Duodenal mucosa (tissue), 2 donors: ENCODE measurements at regions not wholly inside any gene's neighbourhood (a gene's known extent, or its start where the extent isn't known, plus 50 kb on each side); places are given as distances from the start of the nearest gene placed in this dataset.

Experiments
- H3K27ac ChIP-seq: one replicate; pipeline ENCODE4 v1.7.0; 2013; ENCODE audit warnings: low read depth, low read length
- H3K27me3 ChIP-seq, 2 donors: one replicate each; pipeline ENCODE4 v1.7.0; 2013; ENCODE audit warnings: low read length in 2 of 2, control low read depth in 1 of 2; ENCODE audit not compliant: insufficient read depth in 2 of 2, control insufficient read depth in 1 of 2
- H3K36me3 ChIP-seq, 2 donors: one replicate each; pipeline ENCODE4 v1.7.0; 2013; ENCODE audit warnings: low read length in 2 of 2, control low read depth in 1 of 2; ENCODE audit not compliant: insufficient read depth in 2 of 2, control insufficient read depth in 1 of 2
- H3K4me1 ChIP-seq, 2 donors: one replicate each; pipeline ENCODE4 v1.7.0; 2013; ENCODE audit warnings: low read length in 2 of 2, control low read depth in 1 of 2; ENCODE audit not compliant: insufficient read depth in 2 of 2, control insufficient read depth in 1 of 2
- H3K4me3 ChIP-seq, 2 donors: one replicate each; pipeline ENCODE4 v1.7.0; 2013; ENCODE audit warnings: low read length in 2 of 2, low read depth in 1 of 2
- H3K9ac ChIP-seq, 2 donors: one replicate each; pipeline ENCODE4 v1.7.0; 2013; ENCODE audit warnings: low read length in 2 of 2, low read depth in 1 of 2
- H3K9me3 ChIP-seq, 2 donors: one replicate each; pipeline ENCODE4 v1.7.0; 2013; ENCODE audit warnings: low read length in 2 of 2, control low read depth in 1 of 2; ENCODE audit not compliant: control insufficient read depth in 1 of 2

GRCh38 chr15:38614621-38615020 lies 50.0 kb upstream of the RASGRP1 start:
- Histone ChIP-seq H3K4me3 (no peak overlapping the region), H3K27me3 (no peaks in the 10 kb centered on the region), H3K4me1 (no peaks in the 10 kb centered on the region), H3K27ac (no peak overlapping the region), H3K9ac (no peak overlapping the region), H3K9me3 (no peaks in the 10 kb centered on the region), H3K36me3 (no peaks in the 10 kb centered on the region)

- Histone ChIP-seq H3K36me3 (no peaks in the 10 kb centered on the region), H3K4me1 (peaks cover 6 to 9% of the 10 kb centered on the region in 2 donors), H3K9me3 (no peaks in the 10 kb centered on the region)
These were observed 53.2 kb upstream of the RASGRP1 start for GRCh38 chr15:38617831-38618230.

DNA sequence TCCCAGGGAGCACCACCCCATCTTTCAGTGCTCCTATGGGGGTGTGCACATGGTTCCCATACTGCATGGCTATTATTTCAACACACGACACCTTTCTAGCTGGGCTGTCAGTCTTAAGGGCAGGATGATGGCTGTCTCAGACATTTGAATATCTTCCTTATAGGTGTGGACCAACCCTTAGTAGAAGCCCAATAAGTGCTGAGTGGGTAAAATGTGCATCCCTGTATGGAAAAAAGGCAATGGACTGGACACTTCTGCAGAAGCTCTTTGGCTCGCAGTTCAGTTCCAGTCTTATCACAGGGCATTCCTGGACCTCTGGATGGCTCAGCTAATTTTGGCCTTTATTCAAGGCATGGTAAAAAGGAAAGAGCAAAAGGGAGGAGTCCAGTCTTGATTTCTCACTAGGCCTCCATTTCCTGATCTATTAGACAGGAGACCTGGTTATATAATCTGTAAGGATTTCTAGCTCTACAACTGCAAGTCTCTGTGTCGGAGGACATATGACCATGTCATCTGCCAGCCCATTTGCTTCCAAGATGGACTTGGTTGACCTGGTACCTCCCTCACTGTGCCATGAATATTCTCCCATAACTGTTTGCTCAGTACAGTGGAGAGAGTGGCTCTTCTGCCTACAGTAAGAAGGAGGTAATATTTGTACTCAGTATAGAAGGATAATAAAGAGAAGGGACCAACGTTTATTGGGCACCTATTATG lies 53.8 kb upstream of the RASGRP1 start:
- Histone ChIP-seq H3K9me3 (no peaks in the 10 kb centered on the region), H3K27me3 (no peaks in the 10 kb centered on the region), H3K4me3 (no peak overlapping the region), H3K36me3 (no peaks in the 10 kb centered on the region), H3K9ac (no peak overlapping the region), H3K4me1 (peaks cover 6 to 9% of the 10 kb centered on the region in 2 donors), H3K27ac (no peak overlapping the region)

More at GRCh38 chr15:38617831-38618230, 53.2 kb upstream of the RASGRP1 start:
- no peak overlapping the region for H3K27ac ChIP-seq
- no peaks in the 10 kb centered on the region for H3K27me3 ChIP-seq
- H3K9ac ChIP-seq = no peak overlapping the region
- no peak overlapping the region for H3K4me3 ChIP-seq

- H3K9ac ChIP-seq = no peak overlapping the region
- no peaks in the 10 kb centered on the region for H3K27me3 ChIP-seq
- no peaks in the 10 kb centered on the region for H3K9me3 ChIP-seq
- peaks cover 6 to 9% of the 10 kb centered on the region in 2 donors for H3K4me1 ChIP-seq
- no peak overlapping the region for H3K27ac ChIP-seq
- no peak overlapping the region for H3K4me3 ChIP-seq
- H3K36me3 ChIP-seq = no peaks in the 10 kb centered on the region
These were observed 55.5 kb upstream of the RASGRP1 start for GRCh38 chr15:38620098-38620497.

DNA sequence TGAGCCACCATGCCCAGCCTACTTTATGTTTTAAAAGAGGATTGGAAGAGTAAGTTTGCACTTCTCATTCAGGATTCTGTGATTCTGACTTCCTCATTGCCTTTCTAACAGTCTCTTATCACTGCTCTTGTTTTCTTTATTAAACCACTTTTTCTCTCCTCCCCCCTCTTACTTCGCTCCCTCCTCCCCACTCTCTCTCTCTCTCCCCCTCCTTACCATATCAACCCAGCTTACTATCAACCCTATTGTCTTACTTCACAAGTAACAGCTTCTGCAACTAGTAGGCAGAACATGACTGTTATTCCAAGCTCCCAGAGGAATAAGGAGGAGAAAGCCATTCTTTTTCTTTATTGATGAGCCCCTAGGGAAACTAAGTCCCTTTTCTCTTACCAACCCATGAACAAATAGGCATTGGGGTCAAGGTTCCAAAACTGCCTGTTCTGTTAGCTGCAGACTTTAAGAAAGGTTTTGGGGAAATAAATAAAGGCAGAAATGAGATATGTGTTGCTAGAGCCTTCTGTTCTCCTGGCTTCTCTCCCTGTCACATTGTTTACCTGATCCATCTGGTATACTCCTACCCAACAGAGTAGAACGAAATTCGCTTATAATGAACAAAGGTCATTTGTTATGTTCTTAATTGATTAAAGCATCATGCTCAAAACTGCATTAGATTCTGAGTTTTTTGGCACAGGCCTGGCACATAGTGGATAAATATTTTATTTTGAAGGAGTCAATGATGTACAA lies 56.4 kb upstream of the RASGRP1 start:
- Histone ChIP-seq H3K27me3 (no peaks in the 10 kb centered on the region), H3K36me3 (no peaks in the 10 kb centered on the region), H3K9me3 (no peaks in the 10 kb centered on the region), H3K9ac (no peak overlapping the region), H3K4me3 (no peak overlapping the region), H3K4me1 (peaks cover 6 to 9% of the 10 kb centered on the region in 2 donors), H3K27ac (no peak overlapping the region)

GRCh38 chr15:38622304-38622703 lies 57.7 kb upstream of the RASGRP1 start:
- Histone ChIP-seq H3K36me3 (no peaks in the 10 kb centered on the region), H3K9me3 (no peaks in the 10 kb centered on the region), H3K27ac (no peak overlapping the region), H3K4me3 (no peak overlapping the region), H3K9ac (no peak overlapping the region), H3K27me3 (no peaks in the 10 kb centered on the region), H3K4me1 (peaks cover 6 to 14% of the 10 kb centered on the region in 2 donors)

DNA sequence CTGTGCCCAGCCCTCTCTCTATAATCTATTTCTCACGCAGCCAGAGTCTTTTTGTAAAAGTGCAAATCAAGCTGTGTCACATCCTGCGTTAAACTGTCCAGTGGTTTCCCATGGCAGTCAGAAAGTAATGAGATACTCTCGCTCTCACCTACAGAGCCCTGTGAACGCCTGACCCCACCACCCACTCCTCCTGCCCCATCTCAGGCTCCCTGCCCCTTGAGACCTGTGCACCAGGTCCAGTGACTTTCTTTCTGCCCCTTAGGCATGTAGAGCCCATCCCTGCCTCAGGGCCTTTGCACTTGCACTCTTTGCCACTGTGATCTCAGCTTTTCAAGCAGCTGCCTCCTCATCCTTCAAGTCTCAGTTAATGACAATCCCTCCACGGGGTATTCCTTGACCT lies 58.3 kb upstream of the RASGRP1 start:
- H3K36me3 ChIP-seq = no peaks in the 10 kb centered on the region
- H3K9me3 ChIP-seq = no peaks in the 10 kb centered on the region
- no peak overlapping the region for H3K4me3 ChIP-seq
- H3K27ac ChIP-seq = no peak overlapping the region
- no peak overlapping the region for H3K9ac ChIP-seq
- H3K27me3 ChIP-seq = no peaks in the 10 kb centered on the region
- peaks cover 6 to 18% of the 10 kb centered on the region in 2 donors for H3K4me1 ChIP-seq

DNA sequence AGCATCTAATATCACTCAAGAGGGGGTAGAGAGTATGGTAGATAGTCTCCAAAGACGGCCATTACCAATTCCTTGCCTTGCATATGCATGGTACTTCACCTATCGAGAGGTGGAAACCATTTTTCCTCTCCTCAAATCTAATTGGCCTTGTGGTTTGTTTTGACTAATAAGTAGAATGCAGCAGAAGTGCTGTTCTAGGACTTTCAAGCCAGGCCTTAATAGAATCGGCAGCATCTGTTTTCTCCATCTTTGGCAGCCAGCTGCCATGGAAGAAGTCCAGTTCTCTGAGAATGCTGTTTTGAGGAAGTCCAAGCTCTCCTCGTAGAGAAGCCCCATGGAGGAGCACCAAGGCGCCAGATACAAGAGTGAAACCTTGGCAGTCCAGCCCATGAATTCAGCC lies 59.1 kb upstream of the RASGRP1 start:
- H3K36me3 ChIP-seq = no peaks in the 10 kb centered on the region
- H3K27ac ChIP-seq = no peak overlapping the region
- H3K9me3 ChIP-seq = no peaks in the 10 kb centered on the region
- H3K4me3 ChIP-seq = no peak overlapping the region
- H3K9ac ChIP-seq = no peak overlapping the region
- H3K4me1 ChIP-seq = peaks cover 6 to 22% of the 10 kb centered on the region in 2 donors
- H3K27me3 ChIP-seq = no peaks in the 10 kb centered on the region

- Histone ChIP-seq H3K36me3 (no peaks in the 10 kb centered on the region), H3K9me3 (no peaks in the 10 kb centered on the region), H3K4me1 (peaks cover 6 to 22% of the 10 kb centered on the region in 2 donors), H3K27ac (no peak overlapping the region), H3K9ac (no peak overlapping the region), H3K27me3 (no peaks in the 10 kb centered on the region), H3K4me3 (no peak overlapping the region)
These were observed 59.9 kb upstream of the RASGRP1 start for GRCh38 chr15:38624244-38625205.

DNA sequence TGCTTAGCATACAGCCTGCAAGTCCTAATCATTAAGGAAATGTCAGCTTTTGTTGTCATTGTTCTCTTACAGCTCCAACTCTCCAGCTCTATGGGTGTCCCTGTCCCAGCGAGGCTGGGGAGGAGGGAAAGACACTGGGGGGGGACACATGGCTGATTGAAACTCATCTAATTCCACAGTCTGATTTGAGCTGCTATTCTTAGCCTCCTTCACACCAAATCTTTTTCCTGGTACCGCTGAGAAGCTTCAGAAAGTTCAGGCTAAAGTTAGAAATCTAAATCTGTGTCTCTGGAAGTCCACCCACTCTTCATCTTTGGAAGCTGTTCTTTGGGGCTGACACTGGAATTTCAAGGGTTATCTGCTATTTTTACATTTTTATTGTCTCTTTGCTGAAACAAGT lies 61.3 kb upstream of the RASGRP1 start:
- Histone ChIP-seq H3K9ac (no peak overlapping the region), H3K27ac (no peak overlapping the region), H3K36me3 (no peaks in the 10 kb centered on the region), H3K4me3 (no peak overlapping the region), H3K9me3 (no peaks in the 10 kb centered on the region), H3K4me1 (peaks cover 0 to 15% of the 10 kb centered on the region in 2 donors), H3K27me3 (no peaks in the 10 kb centered on the region)
